ENCODE measurements at regions not wholly inside any gene's neighbourhood (a gene's known extent, or its start where the extent isn't known, plus 50 kb on each side); places are given as distances from the start of the nearest gene placed in this dataset.

GRCh38 chr20:41770965-41771364 is 152.8 kb upstream of the CHD6 start:
- TF ChIP-seq POLR2A (IDR thresholded peaks at IDR 0.05; ENCODE audit: low read depth, low read length) = no peak
- TF ChIP-seq TAF1 (IDR thresholded peaks at IDR 0.05; ENCODE audit: low read depth, low read length) = no peak

All from GM12891 (cell line).